ENCODE measurements at regions not wholly inside any gene's neighbourhood (a gene's known extent, or its start where the extent isn't known, plus 50 kb on each side); places are given as distances from the start of the nearest gene placed in this dataset.
A peak's percentile ranks its signal among the peaks of the same experiment; 100 is the strongest.

DNA sequence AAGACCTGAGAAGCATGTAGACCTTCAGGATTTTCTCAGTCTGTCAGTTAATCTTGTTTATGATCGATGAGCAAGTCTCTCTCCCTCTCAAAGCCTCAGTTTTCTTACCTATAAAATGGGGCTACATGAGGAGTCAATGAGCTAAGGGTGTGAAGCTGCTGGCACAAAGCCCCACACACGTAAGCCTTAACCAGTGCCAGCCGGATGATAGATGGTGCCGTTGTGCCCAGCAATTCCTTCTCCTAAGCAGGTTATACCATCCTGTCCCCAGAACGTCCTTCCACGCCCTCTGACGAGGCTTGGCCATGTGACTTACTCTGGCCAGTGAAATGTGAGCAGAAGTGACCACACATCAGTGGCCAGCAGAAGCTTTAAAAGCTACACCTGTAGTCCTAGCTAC, 179.0 kb downstream of the C9orf50 start:
- H3K27me3 ChIP-seq (replicated peaks in 1 of 4; ENCODE audit: control insufficient read depth in 3 of 4, extremely low read depth in 1 of 4, insufficient read depth in 3 of 4, low read length in 3 of 4) = peaks cover 22 to 49% (median 46%) of the 10 kb centered on the region in 4 experiments
- no peak overlapping the region for H2BK5ac ChIP-seq (ENCODE audit: low read depth, low read length)
- H4K8ac ChIP-seq (ENCODE audit: extremely low read depth, insufficient read depth, low read length) = no peak overlapping the region
- no peak overlapping the region for H3K4me3 ChIP-seq (ENCODE audit: extremely low read depth in 1 of 4, insufficient read depth in 2 of 4, low read depth in 3 of 4, low read length in 4 of 4)
- no peak overlapping the region for H3K9ac ChIP-seq (replicated peaks in 1 of 4; ENCODE audit: extremely low read depth in 1 of 4, low read depth in 3 of 4, low read length in 3 of 4)
- H4K91ac ChIP-seq (replicated peaks; ENCODE audit: insufficient read length, low read length) = no peak overlapping the region
- ChIA-PET CTCF (ENCODE audit: partially characterized antibody) (interaction anchor here (1.5 kb wide), 1 partner anchor 310 kb away, joined by 3 read pairs; no protein-coding TSS in a partner anchor), POLR2A (ENCODE audit: partially characterized antibody) (interaction anchor here (0.6 to 1.2 kb wide), 2 partner anchors 25 to 278 kb away, joined by 3 read pairs; no protein-coding TSS in a partner anchor)
- H3K56ac ChIP-seq (replicated peaks; ENCODE audit: insufficient read length, low read depth, low read length) = no peak overlapping the region
- no peaks in the 10 kb centered on the region for H3K36me3 ChIP-seq (ENCODE audit: control insufficient read depth in 2 of 4, insufficient read depth in 4 of 4, low read length in 3 of 4)
- no peak overlapping the region for H3K4ac ChIP-seq (replicated peaks; ENCODE audit: insufficient read length, low read depth, low read length)
- no peak overlapping the region for H2AK5ac ChIP-seq (ENCODE audit: low read depth, low read length)
- no peak overlapping the region for H2BK120ac ChIP-seq (replicated peaks; ENCODE audit: low read depth, low read length)
- H2BK20ac ChIP-seq (ENCODE audit: low read length) = no peak overlapping the region
- no peak overlapping the region for H2AFZ ChIP-seq (ENCODE audit: low read length)
- no peaks in the 10 kb centered on the region; a peak in 1 of 4 replicates for H3K9me3 ChIP-seq (ENCODE audit: insufficient read depth in 2 of 2, low read depth in 1 of 2, low read length in 1 of 2)
- no peak overlapping the region for H3K4me2 ChIP-seq (ENCODE audit: insufficient read depth in 1 of 2, low read depth in 2 of 2, low read length in 2 of 2)
- no peak overlapping the region for H2BK15ac ChIP-seq (ENCODE audit: low read length)
- 70% methylated on average over 7 of the region's 7 CpGs; no CpG with 5 or more reads in 1 of the 2 experiments for WGBS, 2 experiments (ENCODE audit: extremely low coverage in 1 of 2, insufficient coverage in 1 of 2, insufficient read length in 1 of 2, insufficient replicate concordance in 2 of 2, low coverage in 1 of 2, low lambda C conversion rate in 2 of 2, missing lambda C conversion rate in 1 of 2)
- H3K79me2 ChIP-seq (ENCODE audit: control insufficient read depth in 1 of 2, insufficient read depth in 2 of 2, low read length in 2 of 2) = no peaks in the 10 kb centered on the region
- peaks cover under 1 to 11% (median 10%) of the 10 kb centered on the region in 4 experiments for H3K4me1 ChIP-seq (replicated peaks in 1 of 4; ENCODE audit: control insufficient read depth in 3 of 4, insufficient read depth in 4 of 4, low read length in 3 of 4)
- no peak overlapping the region for H3K18ac ChIP-seq (ENCODE audit: extremely low read depth, low read length)
- H4K5ac ChIP-seq (ENCODE audit: insufficient read length, low read depth, low read length) = no peak overlapping the region
- H2BK12ac ChIP-seq (ENCODE audit: low read depth, low read length) = peak overlapping the region; percentile 84; the same call in 1 of the 2 replicates
- DNase-seq (ENCODE audit: low read depth in 1 of 2, low spot score in 2 of 2) (no peak), FAIRE-seq (no peak)
- no peak overlapping the region for H3K27ac ChIP-seq (ENCODE audit: low read depth, low read length)
- H3K14ac ChIP-seq (ENCODE audit: insufficient read length) = no peak overlapping the region
- H4K20me1 ChIP-seq (replicated peaks in 1 of 2; ENCODE audit: control insufficient read depth in 1 of 2, insufficient read depth in 2 of 2, low read length in 2 of 2) = no peaks in the 10 kb centered on the region
- H3K79me1 ChIP-seq (ENCODE audit: low read depth, low read length) = no peaks in the 10 kb centered on the region
- H3K23me2 ChIP-seq (ENCODE audit: low read depth, low read length) = peaks cover 9% of the 10 kb centered on the region; the same call in 1 of the 2 replicates
- no peak overlapping the region for H3K23ac ChIP-seq (ENCODE audit: insufficient read length)
- TF ChIP-seq POLR2A (IDR thresholded peaks at IDR 0.05; ENCODE audit: control extremely low read depth in 1 of 2, low read depth in 2 of 2, low read length in 2 of 2) (no peak), KDM1A (IDR thresholded peaks at IDR 0.05; ENCODE audit: borderline replicate concordance, low read length) (0 out of 2 replicates have a peak, but pooled peaks have one; percentile 53)
